BE2C (cell line): ENCODE measurements at regions not wholly inside any gene's neighbourhood (a gene's known extent, or its start where the extent isn't known, plus 50 kb on each side); places are given as distances from the start of the nearest gene placed in this dataset.

Source experiments
- DNase-seq: peaks from one replicate; pipeline ENCODE4 v3.0.0-alpha.2; 2020
- H3K27me3 ChIP-seq: fragments of 250-450 bp; sonication (Bioruptor Pico); 2 replicates; pipeline ENCODE4 v1.5.1; 2020; ENCODE audit warnings: mild to moderate bottlenecking
- H3K36me3 ChIP-seq: fragments of 250-450 bp; sonication (Bioruptor Pico); 2 replicates; pipeline ENCODE4 v1.5.1; 2020; ENCODE audit warnings: mild to moderate bottlenecking
- H3K4me1 ChIP-seq: fragments of 250-450 bp; sonication (Bioruptor Pico); 2 replicates; pipeline ENCODE4 v1.5.1; 2020
- H3K4me3 ChIP-seq: 2 replicates; pipeline ENCODE4 v1.5.1; 2011; ENCODE audit warnings: low read depth, low read length
- H3K9me3 ChIP-seq: fragments of 250-450 bp; sonication (Bioruptor Pico); 2 replicates; pipeline ENCODE4 v1.5.1; 2020
- CTCF ChIP-seq: IDR thresholded peaks from 2 replicates; pipeline ENCODE4 v1.5.1; 2012; ENCODE audit warnings: mild to moderate bottlenecking, low read depth, low read length

GRCh38 chr13:109567315-109567714, 219.1 kb downstream of the IRS2 start:
- H3K27me3 ChIP-seq = no peaks in the 10 kb centered on the region
- H3K9me3 ChIP-seq = no peaks in the 10 kb centered on the region
- no peaks in the 10 kb centered on the region for H3K36me3 ChIP-seq
- TF ChIP-seq CTCF = no peak
- no peak overlapping the region for H3K4me3 ChIP-seq
- H3K4me1 ChIP-seq = no peaks in the 10 kb centered on the region; the same call in 1 of the 2 replicates
- DNase-seq = no peak

GRCh38 chr13:109565877-109566276, 220.5 kb downstream of the IRS2 start:
- Histone ChIP-seq H3K4me3 (no peak overlapping the region), H3K27me3 (no peaks in the 10 kb centered on the region), H3K36me3 (no peaks in the 10 kb centered on the region), H3K9me3 (no peaks in the 10 kb centered on the region), H3K4me1 (no peaks in the 10 kb centered on the region; the same call in 1 of the 2 replicates)
- DNase-seq = no peak
- TF ChIP-seq CTCF = no peak

- DNase-seq = no peak
- no peaks in the 10 kb centered on the region for H3K9me3 ChIP-seq
- no peak overlapping the region for H3K4me3 ChIP-seq
- no peak for TF ChIP-seq CTCF
- peaks cover 5% of the 10 kb centered on the region; the same call in 1 of the 2 replicates for H3K4me1 ChIP-seq
- H3K27me3 ChIP-seq = no peaks in the 10 kb centered on the region
- H3K36me3 ChIP-seq = no peaks in the 10 kb centered on the region
These were observed 238.0 kb downstream of the IRS2 start for GRCh38 chr13:109548374-109548773.

GRCh38 chr13:109547942-109548341, 238.4 kb downstream of the IRS2 start:
- TF ChIP-seq CTCF = no peak
- peaks cover 5% of the 10 kb centered on the region; the same call in 1 of the 2 replicates for H3K4me1 ChIP-seq
- H3K4me3 ChIP-seq = no peak overlapping the region
- H3K9me3 ChIP-seq = no peaks in the 10 kb centered on the region
- DNase-seq = no peak
- no peaks in the 10 kb centered on the region for H3K36me3 ChIP-seq
- no peaks in the 10 kb centered on the region for H3K27me3 ChIP-seq

GRCh38 chr13:109545931-109546330, 240.5 kb downstream of the IRS2 start:
- Histone ChIP-seq H3K4me1 (peaks cover 5% of the 10 kb centered on the region; the same call in 1 of the 2 replicates), H3K4me3 (no peak overlapping the region), H3K36me3 (no peaks in the 10 kb centered on the region), H3K9me3 (no peaks in the 10 kb centered on the region), H3K27me3 (no peaks in the 10 kb centered on the region)
- no peak for TF ChIP-seq CTCF
- DNase-seq = no peak

- no peaks in the 10 kb centered on the region for H3K9me3 ChIP-seq
- H3K4me3 ChIP-seq = no peak overlapping the region
- no peaks in the 10 kb centered on the region for H3K4me1 ChIP-seq
- H3K27me3 ChIP-seq = no peaks in the 10 kb centered on the region
- no peak for DNase-seq
- TF ChIP-seq CTCF = no peak
- H3K36me3 ChIP-seq = no peaks in the 10 kb centered on the region
These were observed 245.3 kb downstream of the IRS2 start for GRCh38 chr13:109541081-109541480.
